PFSK-1 (cell line): ENCODE measurements at regions not wholly inside any gene's neighbourhood (a gene's known extent, or its start where the extent isn't known, plus 50 kb on each side); places are given as distances from the start of the nearest gene placed in this dataset.

ENCODE experiments used
- FOXP2 ChIP-seq: optimal IDR thresholded peaks from 2 replicates; pipeline ENCODE3; 2011; ENCODE audit warnings: borderline replicate concordance, control low read depth, inconsistent platforms; ENCODE audit not compliant: insufficient read depth; ENCODE audit errors: extremely low read length, extremely low read depth
- POLR2AphosphoS5 ChIP-seq: IDR thresholded peaks from 2 replicates; pipeline ENCODE4 v1.6.1; 2012; ENCODE audit warnings: low read depth, mild to moderate bottlenecking, control low read depth, low read length, moderate library complexity
- REST ChIP-seq, 2 experiments: IDR thresholded peaks; 2 replicates each; pipeline versions ENCODE4 v1.6.1 to v1.8.0; 2011 to 2012; ENCODE audit warnings: low read depth in 2 of 2, low read length in 2 of 2, control low read depth in 1 of 2, inconsistent platforms in 1 of 2, mild to moderate bottlenecking in 1 of 2, moderate library complexity in 1 of 2; ENCODE audit not compliant: insufficient read depth in 1 of 2
- SIN3A ChIP-seq: IDR thresholded peaks from 2 replicates; pipeline ENCODE4 v1.6.1; 2012; ENCODE audit warnings: mild to moderate bottlenecking, low read length, moderate library complexity, borderline replicate concordance; ENCODE audit not compliant: insufficient read depth
- TAF1 ChIP-seq: IDR thresholded peaks from 2 replicates; pipeline ENCODE4 v1.6.1; 2012; ENCODE audit warnings: low read length, control low read depth, borderline replicate concordance; ENCODE audit not compliant: insufficient read depth

GRCh38 chr1:96159379-96159778 is 562.2 kb upstream of the PTBP2 start:
- TF ChIP-seq TAF1 (no peak), SIN3A (no peak)

DNA sequence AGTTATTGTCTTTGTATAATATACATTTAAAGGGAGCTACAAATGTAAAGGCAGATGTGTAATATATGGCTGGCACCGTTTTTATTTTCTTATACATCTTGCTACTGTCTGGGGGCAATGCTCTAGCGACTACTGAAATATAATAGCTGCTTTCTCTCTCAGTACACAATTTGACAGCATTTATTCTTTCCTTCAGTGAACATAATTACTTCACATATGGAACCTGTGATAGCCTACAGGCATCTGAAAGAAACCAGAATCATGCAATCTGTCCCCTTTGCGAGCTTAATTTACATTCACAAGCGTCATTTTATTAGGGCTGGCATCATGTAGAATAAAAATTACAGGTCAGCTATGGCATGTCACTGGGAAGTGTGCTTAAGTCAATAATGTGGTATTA is 557.5 kb upstream of the PTBP2 start:
- TF ChIP-seq FOXP2: no peak

- TF ChIP-seq FOXP2 (no peak), TAF1 (no peak), POLR2AphosphoS5 (no peak), REST (IDR thresholded peaks at IDR 0.05; ENCODE audit: insufficient read depth in 1 of 2, low read depth in 2 of 2, low read length in 2 of 2) (no peak), SIN3A (no peak)
Observed at GRCh38 chr1:96178053-96178452, 543.5 kb upstream of the PTBP2 start.

- TF ChIP-seq REST (IDR thresholded peaks at IDR 0.05; ENCODE audit: insufficient read depth in 1 of 2, low read depth in 2 of 2, low read length in 2 of 2) (no peak), TAF1 (no peak), SIN3A (no peak), FOXP2 (no peak), POLR2AphosphoS5 (no peak)
Observed at GRCh38 chr1:96183485-96183884, 538.1 kb upstream of the PTBP2 start.

- TF ChIP-seq FOXP2: no peak
- TF ChIP-seq SIN3A: no peak
- no peak for TF ChIP-seq TAF1
- TF ChIP-seq POLR2AphosphoS5: no peak
- TF ChIP-seq REST (IDR thresholded peaks at IDR 0.05; ENCODE audit: insufficient read depth in 1 of 2, low read depth in 2 of 2, low read length in 2 of 2): no peak
Observed at GRCh38 chr1:96183928-96184327, 537.7 kb upstream of the PTBP2 start.

DNA sequence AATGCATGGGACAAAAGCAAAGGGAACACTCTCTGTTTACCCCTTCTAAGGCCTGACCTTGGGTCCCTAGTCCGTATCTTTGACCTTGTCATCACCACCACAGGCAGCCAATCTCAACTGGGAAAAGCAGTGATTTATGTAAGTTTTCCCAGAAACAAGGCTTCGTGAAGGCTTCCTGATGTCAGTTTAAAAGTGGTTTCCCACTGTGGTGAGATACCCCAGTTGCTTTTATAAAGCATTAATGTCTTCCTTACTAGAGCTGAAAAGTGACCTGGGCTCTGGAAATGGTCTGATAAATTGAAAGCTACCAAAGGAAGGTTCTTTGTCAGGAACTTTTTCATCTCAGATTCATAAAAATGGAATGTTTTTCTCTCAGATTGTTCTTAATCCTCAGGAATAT is 536.4 kb upstream of the PTBP2 start:
- no peak for TF ChIP-seq TAF1

DNA sequence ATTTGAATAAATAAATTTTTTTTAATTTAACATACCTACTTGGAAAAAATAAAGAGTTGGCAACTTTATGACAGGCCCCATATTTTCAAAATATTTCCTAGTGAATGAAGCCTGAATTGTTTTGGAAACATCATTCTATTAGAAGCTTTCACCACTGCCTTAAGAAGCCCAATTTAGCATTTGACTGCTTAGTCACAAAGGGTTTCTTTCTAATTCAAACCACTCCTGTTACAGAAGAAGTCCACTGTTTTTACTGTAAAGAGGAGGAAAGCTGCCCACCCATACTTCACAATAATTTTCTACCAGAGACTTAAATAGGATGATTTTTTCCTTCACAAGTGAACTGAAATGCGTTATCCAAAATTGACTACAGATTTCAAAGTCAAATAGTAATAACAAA is 534.6 kb upstream of the PTBP2 start:
- no peak for TF ChIP-seq POLR2AphosphoS5
- no peak for TF ChIP-seq REST (IDR thresholded peaks at IDR 0.05; ENCODE audit: insufficient read depth in 1 of 2, low read depth in 2 of 2, low read length in 2 of 2)
- no peak for TF ChIP-seq FOXP2
- no peak for TF ChIP-seq TAF1
- TF ChIP-seq SIN3A: no peak
